Activated T-helper 17 cell treated with anti-CD3 and anti-CD28 coated beads, Interleukin-2, amount 50 U/mL, for 72 hours (primary cell): ENCODE measurements at regions not wholly inside any gene's neighbourhood (a gene's known extent, or its start where the extent isn't known, plus 50 kb on each side); places are given as distances from the start of the nearest gene placed in this dataset.
"Not testable (repeated sequence)": the region's sequence is repeated elsewhere in the genome, so short reads cannot be mapped to it uniquely, and the experiment has no call there.

ENCODE experiments used
- ATAC-seq: fragments of 150-1000 bp; cut with Tn5 transposase; replicated peaks from 2 replicates; pipeline ENCODE4 v1.10.0; 2021; ENCODE audit warnings: mild to moderate bottlenecking, moderate library complexity
- H3K27ac Mint-ChIP-seq: one replicate; pipeline ENCODE4 v1.8.0; 2022; ENCODE audit warnings: mixed read lengths
- H3K27me3 Mint-ChIP-seq: one replicate; pipeline ENCODE4 v1.8.0; 2022; ENCODE audit warnings: mixed read lengths
- H3K36me3 Mint-ChIP-seq: one replicate; pipeline ENCODE4 v1.8.0; 2022; ENCODE audit warnings: low read depth, mild to moderate bottlenecking, mixed read lengths
- H3K4me1 Mint-ChIP-seq: one replicate; pipeline ENCODE4 v1.8.0; 2022; ENCODE audit warnings: mixed read lengths
- H3K4me3 Mint-ChIP-seq: one replicate; pipeline ENCODE4 v1.8.0; 2022; ENCODE audit warnings: mild to moderate bottlenecking, mixed read lengths
- H3K9me3 Mint-ChIP-seq: one replicate; pipeline ENCODE4 v1.8.0; 2022; ENCODE audit warnings: mixed read lengths

- no peaks in the 10 kb centered on the region for H3K36me3 Mint-ChIP-seq
- H3K4me3 Mint-ChIP-seq: no peak overlapping the region
- ATAC-seq: no peak
- peaks cover 3% of the 10 kb centered on the region for H3K9me3 Mint-ChIP-seq
- H3K27me3 Mint-ChIP-seq: no peaks in the 10 kb centered on the region
- peaks cover 25% of the 10 kb centered on the region for H3K4me1 Mint-ChIP-seq
- H3K27ac Mint-ChIP-seq: peak overlapping the region; percentile 7
These were observed 222.3 kb upstream of the SMLR1 start for GRCh38 chr6:130604841-130605399.

- Mint-ChIP-seq H3K4me1 (no peaks in the 10 kb centered on the region), H3K9me3 (no peaks in the 10 kb centered on the region), H3K27ac (no peak overlapping the region), H3K36me3 (no peaks in the 10 kb centered on the region), H3K4me3 (no peak overlapping the region), H3K27me3 (no peaks in the 10 kb centered on the region)
- no peak for ATAC-seq
These were observed 216.9 kb upstream of the SMLR1 start for GRCh38 chr6:130610303-130610702.

DNA sequence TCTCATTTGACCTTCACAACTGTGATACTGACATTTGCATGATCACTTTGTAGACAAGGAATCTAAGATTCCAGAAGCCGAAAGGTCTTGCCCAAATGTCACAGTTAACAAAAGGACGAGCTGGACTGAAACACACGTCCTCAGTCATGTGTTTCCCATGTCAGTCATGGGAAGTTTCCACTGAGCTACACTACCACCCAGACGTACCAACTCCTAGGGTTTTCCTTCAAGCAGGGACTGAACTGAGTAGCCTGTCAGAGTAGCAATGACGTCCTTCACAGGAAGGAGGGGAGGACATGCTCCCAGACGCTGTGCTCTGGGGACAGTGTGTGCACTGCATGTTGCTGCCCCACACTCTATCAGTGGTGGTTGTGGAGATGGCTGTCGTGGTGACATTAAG is 215.8 kb upstream of the SMLR1 start:
- ATAC-seq: peak; percentile 16
- Mint-ChIP-seq H3K27ac (no peak overlapping the region), H3K4me3 (no peak overlapping the region), H3K36me3 (no peaks in the 10 kb centered on the region), H3K27me3 (no peaks in the 10 kb centered on the region), H3K4me1 (no peaks in the 10 kb centered on the region), H3K9me3 (no peaks in the 10 kb centered on the region)

GRCh38 chr6:130613176-130613575 is 214.0 kb upstream of the SMLR1 start:
- Mint-ChIP-seq H3K4me1 (no peaks in the 10 kb centered on the region), H3K9me3 (no peaks in the 10 kb centered on the region), H3K36me3 (no peaks in the 10 kb centered on the region), H3K27ac (no peak overlapping the region), H3K4me3 (no peak overlapping the region), H3K27me3 (no peaks in the 10 kb centered on the region)
- ATAC-seq: no peak

GRCh38 chr6:130615816-130616215 is 211.4 kb upstream of the SMLR1 start:
- H3K27me3 Mint-ChIP-seq: no peaks in the 10 kb centered on the region
- no peak for ATAC-seq

GRCh38 chr6:130617658-130618057 is 209.5 kb upstream of the SMLR1 start:
- no peak overlapping the region for H3K27ac Mint-ChIP-seq
- no peaks in the 10 kb centered on the region for H3K27me3 Mint-ChIP-seq
- no peak for ATAC-seq
- H3K9me3 Mint-ChIP-seq: no peaks in the 10 kb centered on the region
- H3K4me1 Mint-ChIP-seq: peaks cover 6% of the 10 kb centered on the region
- H3K4me3 Mint-ChIP-seq: no peak overlapping the region
- H3K36me3 Mint-ChIP-seq: no peaks in the 10 kb centered on the region

More at GRCh38 chr6:130615816-130616215, 211.4 kb upstream of the SMLR1 start:
- Mint-ChIP-seq H3K9me3 (no peaks in the 10 kb centered on the region), H3K4me3 (no peak overlapping the region), H3K4me1 (no peaks in the 10 kb centered on the region), H3K27ac (no peak overlapping the region), H3K36me3 (no peaks in the 10 kb centered on the region)

DNA sequence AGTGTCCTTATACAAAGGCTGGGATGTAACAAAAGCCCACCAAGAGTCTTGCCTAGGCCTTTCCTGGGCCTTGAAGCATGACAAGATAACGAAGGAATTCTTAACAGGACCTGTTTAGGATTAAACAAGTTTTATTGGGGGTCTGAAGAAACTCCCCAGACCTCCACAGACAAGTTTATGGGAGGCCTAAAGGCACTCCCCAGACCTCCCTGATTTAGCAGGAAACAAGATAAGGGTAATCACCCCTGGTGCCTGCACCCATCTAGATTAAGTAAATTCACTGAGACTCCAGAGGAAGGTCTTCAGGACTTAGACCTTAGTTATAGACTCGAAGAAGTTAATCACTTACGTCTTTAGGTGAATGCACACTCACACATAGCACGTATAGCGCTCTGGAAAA is 208.4 kb upstream of the SMLR1 start:
- H3K36me3 Mint-ChIP-seq, H3K4me3 Mint-ChIP-seq, H3K4me1 Mint-ChIP-seq, H3K27ac Mint-ChIP-seq, ATAC-seq, H3K27me3 Mint-ChIP-seq: not testable (repeated sequence)
- H3K9me3 Mint-ChIP-seq: peaks cover 11% of the 10 kb centered on the region

DNA sequence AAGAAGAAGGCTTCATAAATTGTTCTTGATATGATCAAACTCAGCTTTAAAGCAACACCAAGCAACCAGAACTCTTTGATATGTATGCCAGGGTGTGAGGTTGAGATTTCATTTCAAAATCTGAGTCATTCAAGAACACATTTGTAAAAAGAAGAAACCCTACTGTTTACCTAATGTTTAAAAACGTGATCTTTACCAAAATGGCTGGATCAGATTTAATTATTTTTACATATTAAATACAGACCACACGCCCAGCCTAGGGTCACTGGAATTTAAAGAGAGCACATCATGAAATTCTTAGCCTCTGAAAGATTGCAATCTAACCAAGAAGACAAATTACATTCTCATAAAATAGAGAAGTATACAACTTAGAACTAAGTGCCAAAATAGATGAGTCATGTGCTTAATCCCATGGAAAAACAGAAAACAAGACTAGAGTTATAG is 206.8 kb upstream of the SMLR1 start:
- H3K4me1 Mint-ChIP-seq: peaks cover 6% of the 10 kb centered on the region
- H3K4me3 Mint-ChIP-seq: no peak overlapping the region
- H3K27ac Mint-ChIP-seq: peak overlapping the region; percentile 42
- no peaks in the 10 kb centered on the region for H3K36me3 Mint-ChIP-seq
- no peaks in the 10 kb centered on the region for H3K27me3 Mint-ChIP-seq
- ATAC-seq: peak; percentile 48
- H3K9me3 Mint-ChIP-seq: peaks cover 11% of the 10 kb centered on the region

GRCh38 chr6:130622142-130622541 is 205.1 kb upstream of the SMLR1 start:
- Mint-ChIP-seq H3K27me3 (no peaks in the 10 kb centered on the region), H3K4me1 (peaks cover 11% of the 10 kb centered on the region), H3K27ac (peak overlapping the region; percentile 15), H3K9me3 (peaks cover 11% of the 10 kb centered on the region), H3K4me3 (no peak overlapping the region), H3K36me3 (no peaks in the 10 kb centered on the region)
- peak; percentile 85 for ATAC-seq

GRCh38 chr6:130624046-130624445 is 203.2 kb upstream of the SMLR1 start:
- H3K4me3 Mint-ChIP-seq: no peak overlapping the region
- H3K36me3 Mint-ChIP-seq: no peaks in the 10 kb centered on the region
- peak overlapping the region; percentile 65 for H3K27ac Mint-ChIP-seq
- H3K9me3 Mint-ChIP-seq: peaks cover 11% of the 10 kb centered on the region
- H3K4me1 Mint-ChIP-seq: peaks cover 11% of the 10 kb centered on the region
- no peaks in the 10 kb centered on the region for H3K27me3 Mint-ChIP-seq
- ATAC-seq: peak; percentile 13

- peak; percentile 82 for ATAC-seq
- Mint-ChIP-seq H3K9me3 (peaks cover 11% of the 10 kb centered on the region), H3K4me1 (peaks cover 11% of the 10 kb centered on the region), H3K36me3 (no peaks in the 10 kb centered on the region), H3K27me3 (no peaks in the 10 kb centered on the region), H3K27ac (peak overlapping the region; percentile 61), H3K4me3 (peak overlapping the region; percentile 13)
These were observed 201.2 kb upstream of the SMLR1 start for GRCh38 chr6:130625825-130626527.

DNA sequence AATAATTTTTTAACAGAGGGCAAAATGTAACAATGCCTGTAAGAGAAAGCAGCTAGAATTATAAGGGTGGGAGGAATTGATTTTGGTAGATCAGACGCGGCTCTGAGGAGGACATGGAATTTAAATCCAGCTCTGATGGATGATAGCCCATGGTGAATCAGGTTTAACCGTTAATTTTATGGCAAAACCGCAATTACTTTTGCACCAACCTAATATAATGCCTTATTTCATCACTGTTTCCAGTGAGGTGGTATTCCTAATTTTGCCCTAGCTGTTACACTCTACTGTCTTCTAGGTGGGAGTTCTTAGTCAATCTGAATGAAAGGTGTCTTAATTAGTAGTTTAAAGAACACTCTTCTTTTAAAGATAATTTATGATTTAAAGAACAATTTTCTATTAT is 198.3 kb upstream of the SMLR1 start:
- no peaks in the 10 kb centered on the region for H3K27me3 Mint-ChIP-seq
- H3K4me3 Mint-ChIP-seq: no peak overlapping the region
- no peak for ATAC-seq
- H3K4me1 Mint-ChIP-seq: peaks cover 5% of the 10 kb centered on the region
- H3K36me3 Mint-ChIP-seq: no peaks in the 10 kb centered on the region
- H3K9me3 Mint-ChIP-seq: peaks cover under 1% of the 10 kb centered on the region
- no peak overlapping the region for H3K27ac Mint-ChIP-seq

GRCh38 chr6:130629640-130630039 is 197.6 kb upstream of the SMLR1 start:
- Mint-ChIP-seq H3K9me3 (no peaks in the 10 kb centered on the region), H3K4me3 (no peak overlapping the region), H3K36me3 (no peaks in the 10 kb centered on the region), H3K27me3 (no peaks in the 10 kb centered on the region), H3K4me1 (peaks cover 5% of the 10 kb centered on the region), H3K27ac (no peak overlapping the region)
- ATAC-seq: no peak

- H3K36me3 Mint-ChIP-seq: no peaks in the 10 kb centered on the region
- no peak overlapping the region for H3K27ac Mint-ChIP-seq
- H3K4me1 Mint-ChIP-seq: no peaks in the 10 kb centered on the region
- peaks cover 9% of the 10 kb centered on the region for H3K9me3 Mint-ChIP-seq
- H3K4me3 Mint-ChIP-seq: no peak overlapping the region
- no peaks in the 10 kb centered on the region for H3K27me3 Mint-ChIP-seq
- no peak for ATAC-seq
These were observed 194.9 kb upstream of the SMLR1 start for GRCh38 chr6:130632277-130632676.

- H3K4me1 Mint-ChIP-seq: no peaks in the 10 kb centered on the region
- no peak overlapping the region for H3K4me3 Mint-ChIP-seq
- H3K27ac Mint-ChIP-seq: no peak overlapping the region
- peaks cover 9% of the 10 kb centered on the region for H3K9me3 Mint-ChIP-seq
- no peaks in the 10 kb centered on the region for H3K36me3 Mint-ChIP-seq
- ATAC-seq: no peak
- no peaks in the 10 kb centered on the region for H3K27me3 Mint-ChIP-seq
These were observed 194.3 kb upstream of the SMLR1 start for GRCh38 chr6:130632897-130633296.
